GM12874 (cell line): ENCODE measurements at regions not wholly inside any gene's neighbourhood (a gene's known extent, or its start where the extent isn't known, plus 50 kb on each side); places are given as distances from the start of the nearest gene placed in this dataset.

ENCODE experiments used
- TF ChIP-seq, protein P1 (sequence below): IDR thresholded peaks from 2 replicates; pipeline ENCODE4 v1.5.1; 2011; ENCODE audit warnings: low read depth, mild to moderate bottlenecking, control low read depth, low read length, moderate library complexity; ENCODE audit not compliant: insufficient read depth

DNA sequence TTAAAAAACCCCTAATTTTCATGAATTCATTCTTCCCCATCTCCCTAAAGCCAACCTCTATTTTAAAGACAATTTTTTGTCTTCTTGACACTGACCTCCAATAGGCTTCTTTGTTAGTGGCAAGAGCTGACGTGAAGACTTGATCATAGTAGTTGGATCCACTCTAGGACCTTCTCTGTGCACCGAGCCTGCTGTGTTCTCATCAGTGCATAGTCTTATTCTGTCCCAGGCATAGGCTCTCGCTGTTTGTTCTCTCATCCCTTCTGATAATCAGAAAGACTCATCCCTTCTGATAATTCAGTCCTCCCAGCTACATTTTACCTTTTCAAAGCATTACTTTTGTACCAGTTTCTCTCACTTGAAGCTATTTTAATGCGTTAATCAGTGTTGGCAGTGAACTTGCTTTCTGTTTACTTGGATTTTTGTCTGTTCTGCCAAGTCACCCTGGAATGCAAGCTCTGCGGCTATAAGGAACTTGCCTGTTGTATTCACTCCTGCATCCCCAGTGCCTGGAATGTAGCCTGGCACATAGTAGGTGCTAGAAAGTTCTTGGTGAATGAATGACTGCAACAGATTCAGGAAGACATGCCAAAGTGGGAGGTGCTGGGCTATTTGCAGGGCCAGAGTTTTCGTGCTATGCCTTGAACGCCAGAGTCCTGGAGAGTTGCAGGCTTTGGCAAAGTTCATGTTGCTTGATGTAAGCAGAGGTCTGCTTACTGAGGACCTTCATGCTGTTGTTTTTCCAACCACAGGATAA, 147.6 kb upstream of the MPHOSPH6 start:
- TF ChIP-seq, protein P1, sequence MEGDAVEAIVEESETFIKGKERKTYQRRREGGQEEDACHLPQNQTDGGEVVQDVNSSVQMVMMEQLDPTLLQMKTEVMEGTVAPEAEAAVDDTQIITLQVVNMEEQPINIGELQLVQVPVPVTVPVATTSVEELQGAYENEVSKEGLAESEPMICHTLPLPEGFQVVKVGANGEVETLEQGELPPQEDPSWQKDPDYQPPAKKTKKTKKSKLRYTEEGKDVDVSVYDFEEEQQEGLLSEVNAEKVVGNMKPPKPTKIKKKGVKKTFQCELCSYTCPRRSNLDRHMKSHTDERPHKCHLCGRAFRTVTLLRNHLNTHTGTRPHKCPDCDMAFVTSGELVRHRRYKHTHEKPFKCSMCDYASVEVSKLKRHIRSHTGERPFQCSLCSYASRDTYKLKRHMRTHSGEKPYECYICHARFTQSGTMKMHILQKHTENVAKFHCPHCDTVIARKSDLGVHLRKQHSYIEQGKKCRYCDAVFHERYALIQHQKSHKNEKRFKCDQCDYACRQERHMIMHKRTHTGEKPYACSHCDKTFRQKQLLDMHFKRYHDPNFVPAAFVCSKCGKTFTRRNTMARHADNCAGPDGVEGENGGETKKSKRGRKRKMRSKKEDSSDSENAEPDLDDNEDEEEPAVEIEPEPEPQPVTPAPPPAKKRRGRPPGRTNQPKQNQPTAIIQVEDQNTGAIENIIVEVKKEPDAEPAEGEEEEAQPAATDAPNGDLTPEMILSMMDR: no peak

DNA sequence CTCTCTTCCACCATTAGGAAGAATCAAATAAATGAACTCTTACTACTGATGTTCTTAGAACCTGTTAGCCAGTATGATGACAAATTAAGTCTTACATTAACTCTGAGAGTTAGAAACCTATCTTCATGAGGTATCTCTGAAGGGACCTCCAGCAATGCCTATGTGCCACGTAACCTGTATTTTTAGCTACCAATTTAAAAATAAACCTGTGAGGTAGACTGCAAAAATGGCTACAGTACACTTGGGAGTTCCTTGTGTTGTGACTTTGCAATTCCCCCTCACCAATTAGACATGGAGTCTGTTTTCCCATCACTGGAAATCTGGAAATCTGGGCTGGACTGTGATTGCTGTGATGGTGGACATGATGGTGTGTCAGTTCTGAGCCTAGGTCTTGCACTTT, 143.7 kb upstream of the MPHOSPH6 start:
- TF ChIP-seq, protein P1: no peak

DNA sequence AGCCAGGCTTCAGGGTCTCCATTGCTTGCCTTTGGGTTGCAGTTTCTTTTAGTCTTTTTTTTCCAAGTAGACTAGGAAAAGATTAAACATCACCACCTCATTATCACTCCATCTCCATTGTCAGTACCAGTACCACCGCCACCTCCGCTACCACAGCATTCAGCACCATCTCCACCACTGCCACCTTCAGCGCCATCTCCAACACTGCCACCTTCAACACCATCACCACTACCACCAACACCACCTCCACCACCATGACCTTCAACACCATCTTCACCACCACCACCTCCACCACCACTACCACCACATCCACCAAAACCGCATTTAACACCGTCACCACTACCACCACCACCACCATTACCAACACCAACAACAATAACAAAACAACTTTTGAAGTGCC, 141.5 kb upstream of the MPHOSPH6 start:
- TF ChIP-seq, protein P1: no peak

DNA sequence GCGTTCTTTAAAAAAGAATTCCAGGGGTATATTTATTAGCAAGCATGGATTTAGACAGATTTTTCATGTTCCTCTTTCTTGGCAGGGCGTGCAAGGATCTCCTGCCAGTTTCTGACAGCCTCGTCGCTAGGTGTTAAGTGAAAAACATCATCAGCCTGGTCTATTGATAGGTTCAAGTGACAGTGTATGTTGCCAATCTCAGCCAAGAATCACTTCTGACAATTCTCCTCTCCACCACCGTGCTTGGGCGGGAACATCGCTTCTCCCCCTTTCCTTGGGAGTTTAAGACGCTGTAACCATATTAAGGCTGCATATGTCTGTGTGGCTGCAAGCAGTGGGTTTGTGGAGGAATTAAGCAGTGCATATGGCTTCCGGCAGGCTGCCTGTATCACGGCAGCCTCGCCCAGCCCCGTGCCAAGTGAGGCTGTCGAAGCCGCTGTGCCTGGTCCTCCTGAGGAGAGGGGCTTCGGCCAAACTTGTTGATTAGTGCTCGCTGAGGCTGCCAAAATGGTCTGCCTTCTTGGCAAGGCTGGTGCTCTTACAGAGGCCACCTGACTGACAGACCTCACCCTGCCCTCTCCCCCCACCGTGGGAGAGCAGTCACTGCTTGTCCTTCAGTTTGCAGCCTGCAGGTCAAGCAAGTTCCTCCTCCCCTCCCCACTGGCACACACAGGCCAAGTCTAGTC, 132.2 kb upstream of the MPHOSPH6 start:
- TF ChIP-seq, protein P1: no peak

DNA sequence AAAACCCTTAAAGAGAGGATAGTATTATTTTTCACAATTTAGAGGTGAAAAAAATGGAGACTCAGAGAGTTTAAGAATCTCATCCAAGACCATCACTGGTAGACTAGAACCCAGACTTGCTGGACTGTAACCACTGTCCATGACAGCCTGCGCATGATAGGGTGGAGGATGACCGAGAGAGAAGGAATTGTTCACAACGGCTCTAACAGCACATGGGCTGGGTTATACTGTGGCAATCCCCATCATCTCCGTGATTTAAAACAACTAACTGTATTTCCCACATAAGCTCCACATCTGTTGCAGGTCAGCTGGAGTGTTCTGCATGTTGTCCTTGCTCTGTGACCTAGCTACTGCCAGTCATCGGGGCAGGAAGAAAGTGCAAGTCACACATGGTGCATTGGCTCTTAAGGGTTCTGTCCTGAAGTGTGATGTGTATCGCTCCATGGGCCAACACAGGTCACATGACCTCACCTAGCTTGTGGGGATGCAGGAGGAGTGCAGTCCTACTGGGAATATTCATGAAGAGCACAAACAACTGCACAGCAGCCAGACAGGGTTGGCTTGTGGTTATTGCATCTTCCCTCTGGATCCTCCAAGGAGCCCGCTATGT, 131.2 kb upstream of the MPHOSPH6 start:
- TF ChIP-seq, protein P1: no peak

DNA sequence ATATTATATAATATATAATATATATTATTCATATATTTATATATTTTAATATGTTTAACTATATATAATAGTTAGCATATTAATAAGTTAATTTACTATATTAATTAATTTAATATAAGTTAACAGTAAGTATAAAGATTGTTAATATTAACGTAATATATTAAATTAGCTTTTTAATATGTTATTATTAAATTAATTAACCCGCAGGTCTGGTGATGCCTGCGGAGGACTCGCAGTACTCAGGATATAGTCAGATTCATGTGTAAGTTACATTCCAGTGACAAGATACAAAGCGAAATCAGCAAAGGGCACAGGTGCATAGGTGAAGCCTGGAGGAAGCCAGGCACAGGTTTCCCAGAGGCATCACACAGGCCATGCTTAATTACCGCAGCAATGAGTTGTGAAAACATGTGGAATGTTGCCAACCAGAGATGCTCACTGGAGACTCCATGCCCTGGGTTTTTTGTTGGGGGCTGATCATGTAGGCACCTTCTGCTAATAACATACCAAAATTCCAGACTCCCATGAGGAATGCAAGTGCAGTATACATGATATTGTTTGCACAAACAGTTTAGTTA, 130.4 kb upstream of the MPHOSPH6 start:
- TF ChIP-seq, protein P1: no peak

DNA sequence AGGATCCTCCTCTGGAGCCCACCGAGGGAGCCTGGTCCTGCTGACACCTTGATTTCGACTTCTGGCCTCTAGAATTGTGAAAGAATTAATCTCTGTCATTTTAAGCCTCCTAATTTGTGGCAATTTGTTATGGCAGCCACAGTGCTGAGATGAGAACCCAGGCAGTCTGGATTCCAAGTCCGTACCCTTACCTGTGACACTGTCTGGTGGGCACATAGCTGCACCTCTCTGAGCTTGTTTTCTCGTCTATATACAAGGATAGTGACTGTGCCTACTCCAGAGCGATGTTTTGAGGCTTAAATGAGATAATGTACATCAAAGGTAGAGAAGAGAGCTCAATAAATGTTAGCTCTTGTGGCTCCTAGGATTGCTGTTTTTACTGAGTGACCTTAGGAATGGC, 128.4 kb upstream of the MPHOSPH6 start:
- TF ChIP-seq, protein P1: no peak
